HG03378 (cell line): ENCODE measurements at regions not wholly inside any gene's neighbourhood (a gene's known extent, or its start where the extent isn't known, plus 50 kb on each side); places are given as distances from the start of the nearest gene placed in this dataset.
"Not testable (repeated sequence)": the region's sequence is repeated elsewhere in the genome, so short reads cannot be mapped to it uniquely, and the experiment has no call there.

Source experiments
- ATAC-seq: cut with Tn5 transposase; IDR thresholded peaks from one replicate; pipeline ENCODE4 v1.9.1; 2021; ENCODE audit warnings: mild to moderate bottlenecking, moderate library complexity; ENCODE audit not compliant: unreplicated experiment

DNA sequence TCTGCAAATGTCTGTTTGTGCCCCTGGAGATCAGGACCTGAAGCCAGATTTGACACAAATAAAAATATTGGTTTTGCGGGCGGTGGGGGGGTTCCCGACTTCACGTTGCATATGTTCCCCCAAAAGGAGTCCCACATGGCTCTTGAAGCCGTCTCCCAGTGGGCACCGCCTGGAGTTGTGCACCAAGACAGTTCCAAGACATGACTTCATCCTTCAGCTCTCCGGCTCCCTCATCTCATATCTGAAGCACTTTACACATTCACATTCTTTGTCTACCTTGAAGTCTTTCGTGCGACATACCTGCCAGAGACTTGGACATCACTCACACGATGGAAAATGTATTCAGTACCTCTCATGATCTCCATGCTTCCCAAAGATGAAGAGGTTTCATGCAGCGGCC, 362.8 kb upstream of the FOXK1 start:
- ATAC-seq = no peak

DNA sequence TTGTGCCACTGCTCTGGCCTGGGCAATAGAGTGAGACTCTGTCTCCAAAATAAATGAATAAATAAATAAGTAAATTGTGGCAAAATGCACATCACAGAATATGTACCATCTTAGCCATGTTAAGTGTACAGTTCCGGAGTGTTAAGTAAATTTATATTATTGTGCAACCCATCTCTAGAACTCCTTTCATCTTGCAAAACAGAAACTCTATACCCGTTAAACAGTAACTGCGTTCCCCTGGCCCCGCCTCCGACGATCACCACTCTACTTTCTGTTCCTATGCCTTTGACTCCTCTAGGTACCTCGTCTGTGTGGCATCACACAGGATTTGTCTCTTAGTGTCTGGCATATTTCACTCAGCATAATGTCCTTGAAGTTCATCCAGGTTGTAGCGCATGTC, 356.4 kb upstream of the FOXK1 start:
- ATAC-seq = no peak

DNA sequence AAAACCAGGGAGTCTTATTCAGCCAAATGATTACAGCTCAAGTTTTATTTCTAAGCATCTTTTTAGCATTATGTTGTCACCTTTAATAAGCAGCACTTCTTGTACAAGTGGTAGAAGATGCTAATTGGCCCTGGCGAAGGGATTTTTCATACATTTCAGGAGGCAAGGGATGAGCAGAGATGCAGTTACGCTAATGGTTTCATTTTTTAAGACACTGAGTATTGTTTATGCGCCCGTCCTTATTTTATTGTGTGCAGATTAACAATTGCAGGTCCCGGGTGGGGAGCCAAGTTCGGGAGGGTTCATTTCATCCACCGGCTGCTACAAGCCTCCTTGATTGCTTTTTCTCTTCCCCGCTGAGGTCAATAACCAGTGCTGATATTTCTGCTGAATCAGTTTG, 350.4 kb upstream of the FOXK1 start:
- no peak for ATAC-seq

- ATAC-seq = no peak
Measured at GRCh38 chr7:4338556-4338955, 343.5 kb upstream of the FOXK1 start.

- no peak for ATAC-seq
Measured at GRCh38 chr7:4343272-4344247, 338.5 kb upstream of the FOXK1 start.

DNA sequence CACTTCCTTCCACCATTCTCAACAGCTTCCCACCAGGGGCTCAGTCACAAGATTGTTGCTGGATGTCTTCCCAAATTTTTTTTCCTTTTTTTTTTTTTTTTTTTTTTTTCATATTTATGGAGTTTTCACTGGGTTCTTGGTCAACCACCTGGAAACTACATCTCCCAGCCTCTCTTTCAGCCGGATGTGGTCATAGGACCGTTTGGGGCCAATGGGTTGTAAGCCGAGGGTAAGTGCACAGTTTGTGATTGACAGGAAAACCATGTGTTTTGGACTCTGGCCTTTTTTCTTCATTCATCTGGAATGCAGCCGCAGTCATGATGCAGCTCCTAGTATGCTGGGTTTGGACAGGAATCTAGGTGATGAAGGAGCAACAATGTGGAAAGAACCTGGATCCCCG, 337.1 kb upstream of the FOXK1 start:
- ATAC-seq = no peak

- ATAC-seq = no peak
Measured at GRCh38 chr7:4352069-4352468, 330.0 kb upstream of the FOXK1 start.

GRCh38 chr7:4361774-4362173, 320.3 kb upstream of the FOXK1 start:
- ATAC-seq = no peak

DNA sequence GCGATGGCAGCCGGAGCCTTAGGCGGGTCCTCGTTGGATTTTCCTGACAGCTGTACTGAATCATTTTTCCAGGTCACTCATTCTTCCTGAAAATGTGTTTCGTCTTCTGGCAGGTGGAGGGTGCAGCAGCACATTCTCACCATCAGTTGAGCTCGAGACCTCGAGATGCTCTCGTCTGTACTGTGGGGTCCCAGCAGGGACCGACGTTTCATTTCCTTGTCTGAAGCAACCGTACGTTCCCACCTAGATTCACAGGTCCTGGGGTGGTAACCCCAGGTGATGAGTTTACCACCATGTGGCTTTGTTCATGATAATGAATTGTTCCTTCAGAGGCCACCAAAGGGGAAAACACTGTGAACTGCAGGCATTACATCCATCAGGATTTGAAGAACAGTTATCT, 298.5 kb upstream of the FOXK1 start:
- ATAC-seq = no peak

GRCh38 chr7:4386190-4386589, 295.9 kb upstream of the FOXK1 start:
- ATAC-seq = no peak

DNA sequence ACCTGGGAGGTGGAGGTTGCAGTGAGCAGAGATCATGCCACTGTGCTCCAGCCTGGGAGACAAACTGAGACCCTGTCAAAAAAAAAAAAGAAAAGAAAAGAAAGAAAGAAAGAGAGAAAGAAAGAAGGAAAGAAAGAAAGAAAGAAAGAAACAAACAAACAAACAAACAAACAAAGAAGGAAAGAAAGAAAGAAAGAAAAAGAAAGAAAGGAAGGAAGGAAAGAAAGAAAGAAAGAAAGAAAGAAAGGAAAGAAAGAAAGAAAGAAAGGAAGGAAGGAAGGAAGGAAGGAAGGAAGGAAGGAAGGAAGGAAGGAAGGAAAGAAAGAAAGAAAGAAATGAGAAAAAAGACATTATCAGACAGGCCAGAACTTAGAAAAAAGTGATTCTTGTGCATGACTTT, 291.0 kb upstream of the FOXK1 start:
- not testable (repeated sequence) for ATAC-seq

- no peak for ATAC-seq
Measured at GRCh38 chr7:4394736-4395135, 287.4 kb upstream of the FOXK1 start.

GRCh38 chr7:4399121-4399520, 283.0 kb upstream of the FOXK1 start:
- no peak for ATAC-seq

- no peak for ATAC-seq
Measured at GRCh38 chr7:4399596-4399995, 282.5 kb upstream of the FOXK1 start.

- ATAC-seq = no peak
Measured at GRCh38 chr7:4406288-4407058, 275.6 kb upstream of the FOXK1 start.

GRCh38 chr7:4409946-4410345, 272.1 kb upstream of the FOXK1 start:
- no peak for ATAC-seq

DNA sequence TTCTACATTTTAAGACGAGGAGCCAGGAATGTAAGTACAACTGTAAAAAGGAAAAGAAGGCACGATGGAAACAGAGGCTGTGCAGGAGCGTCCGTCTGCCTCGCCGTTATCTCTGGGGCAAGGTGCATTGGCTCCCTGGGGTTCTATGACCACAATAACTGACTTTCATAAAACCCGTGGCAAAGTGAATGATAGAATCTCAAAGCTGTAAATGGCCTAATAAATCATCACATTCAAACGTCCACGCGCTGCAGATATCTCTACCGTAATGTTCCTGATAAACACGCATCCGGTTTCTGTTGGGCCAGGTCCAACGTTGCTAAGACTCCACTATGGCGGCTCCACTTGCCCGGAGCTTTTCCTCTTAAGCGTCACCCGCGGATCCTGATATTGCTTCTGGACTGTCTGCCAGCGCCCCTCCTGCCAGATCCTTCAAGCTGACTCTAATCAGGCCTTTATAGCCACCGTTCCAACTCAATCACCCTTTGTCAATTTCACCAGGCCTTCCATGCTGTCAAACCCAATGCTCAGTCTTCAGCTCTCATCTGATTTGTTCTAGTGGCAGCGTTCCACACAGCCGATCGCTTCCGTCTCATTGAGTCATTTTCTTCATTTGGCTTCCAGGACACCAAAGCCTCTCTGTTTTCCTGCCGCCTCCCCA, 265.6 kb upstream of the FOXK1 start:
- ATAC-seq = no peak

DNA sequence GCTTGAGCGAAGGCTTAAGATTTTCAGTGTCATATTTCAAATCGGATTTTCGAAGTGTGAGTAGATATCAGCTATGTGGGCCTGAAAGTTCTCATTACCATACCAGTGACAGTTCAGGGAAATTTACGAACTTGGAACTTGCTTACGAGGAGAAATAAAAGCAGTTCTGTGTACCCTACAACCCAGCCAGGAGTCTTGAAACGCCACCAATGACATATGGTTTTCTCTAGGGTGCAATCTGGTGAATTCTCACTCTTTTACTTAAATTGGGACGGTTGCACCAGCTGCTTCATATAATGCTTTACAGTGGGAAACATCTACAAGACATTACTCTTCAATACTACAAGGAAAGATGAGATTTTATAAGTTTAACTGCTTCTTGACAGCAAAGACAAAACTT, 253.6 kb upstream of the FOXK1 start:
- ATAC-seq = no peak

DNA sequence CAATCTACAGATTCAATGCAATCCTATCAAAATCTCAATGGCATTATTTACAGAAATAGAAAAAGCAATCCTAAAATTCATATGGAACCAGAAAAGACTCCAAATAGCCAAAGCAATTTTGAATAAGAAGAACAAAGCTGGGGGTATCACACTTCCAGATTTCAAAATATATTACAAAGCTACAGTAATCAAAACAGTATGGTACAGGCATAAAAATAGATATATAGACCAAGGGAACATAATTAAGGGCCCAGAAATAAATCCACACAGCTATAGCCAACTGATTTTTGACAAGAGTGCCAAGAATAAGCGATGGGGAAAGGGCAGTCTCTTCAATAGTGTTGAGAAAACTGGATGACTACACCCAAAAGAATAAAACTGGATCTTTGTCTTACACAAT, 251.9 kb upstream of the FOXK1 start:
- no peak for ATAC-seq

DNA sequence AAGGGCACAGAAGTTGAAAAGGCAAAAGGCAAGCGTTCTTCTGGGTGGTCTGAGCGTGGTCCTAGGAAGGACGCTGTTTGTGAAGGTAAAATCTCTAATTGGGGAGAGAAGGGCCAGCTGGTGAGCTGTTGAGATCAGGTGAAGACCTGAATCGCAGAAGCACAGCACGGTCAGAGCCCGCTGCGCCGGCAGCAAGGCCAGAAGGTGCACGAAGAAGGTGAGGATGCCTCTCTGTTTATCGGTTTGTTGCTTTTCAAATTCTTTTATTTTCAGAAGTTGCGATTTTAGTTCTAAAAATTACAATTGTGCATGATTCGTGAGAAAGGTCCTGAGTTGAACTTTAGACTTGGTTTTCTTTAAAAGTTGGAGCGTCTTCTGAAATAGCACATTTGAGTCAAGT, 247.8 kb upstream of the FOXK1 start:
- no peak for ATAC-seq

- ATAC-seq = no peak
Measured at GRCh38 chr7:4436361-4436895, 245.7 kb upstream of the FOXK1 start.
